WTC11 (cell line): ENCODE measurements at regions not wholly inside any gene's neighbourhood (a gene's known extent, or its start where the extent isn't known, plus 50 kb on each side); places are given as distances from the start of the nearest gene placed in this dataset.

Experiments used
- ATF1 ChIP-seq: sonication (generic); formaldehyde crosslinking; IDR thresholded peaks from 2 replicates; pipeline ENCODE4 v1.8.1; 2023; ENCODE audit warnings: mild to moderate bottlenecking, moderate library complexity, missing genetic modification reagents
- ATF3 ChIP-seq: sonication (generic); formaldehyde crosslinking; conservative IDR thresholded peaks from 2 replicates; pipeline ENCODE4 v1.8.1; 2022; ENCODE audit warnings: mild to moderate bottlenecking, missing genetic modification reagents
- CREM ChIP-seq: sonication (generic); formaldehyde crosslinking; IDR thresholded peaks from 2 replicates; pipeline ENCODE4 v1.8.1; 2022; ENCODE audit warnings: mild to moderate bottlenecking, missing genetic modification reagents, moderate library complexity
- CTCF ChIP-seq: fragments of 200-600 bp; IDR thresholded peaks from 2 replicates; pipeline ENCODE4 v1.8.0; 2022; ENCODE audit warnings: antibody characterized with exemption
- FOXJ3 ChIP-seq: sonication (generic); formaldehyde crosslinking; IDR thresholded peaks from 2 replicates; pipeline ENCODE4 v1.9.0; 2021; ENCODE audit warnings: missing genetic modification reagents, mild to moderate bottlenecking, borderline replicate concordance
- MXD4 ChIP-seq: fragments of 250-450 bp; sonication (Bioruptor Pico); IDR thresholded peaks from 2 replicates; pipeline ENCODE4 v1.8.0; 2021; ENCODE audit warnings: mild to moderate bottlenecking, moderate library complexity, borderline replicate concordance
- NR1H2 ChIP-seq: sonication (generic); formaldehyde crosslinking; IDR thresholded peaks from 2 replicates; pipeline ENCODE4 v1.9.0; 2021; ENCODE audit warnings: mild to moderate bottlenecking, moderate library complexity, missing genetic modification reagents
- NR3C1 ChIP-seq: sonication (generic); formaldehyde crosslinking; conservative IDR thresholded peaks from 2 replicates; pipeline ENCODE4 v1.8.1; 2023; ENCODE audit warnings: low read depth, mild to moderate bottlenecking, missing genetic modification reagents
- TEAD4 ChIP-seq: sonication (generic); formaldehyde crosslinking; IDR thresholded peaks from 2 replicates; pipeline ENCODE4 v1.8.0; 2022; ENCODE audit warnings: mild to moderate bottlenecking, missing genetic modification reagents
- ZNF121 ChIP-seq: sonication (generic); formaldehyde crosslinking; IDR thresholded peaks from 2 replicates; pipeline ENCODE4 v1.8.0; 2023; ENCODE audit warnings: missing genetic modification reagents
- ZNF425 ChIP-seq: fragments of 250-450 bp; sonication (Bioruptor Pico); conservative IDR thresholded peaks from 2 replicates; pipeline ENCODE4 v1.9.0; 2021; ENCODE audit warnings: mild to moderate bottlenecking
- TF ChIP-seq, protein P1 (sequence below): sonication (generic); formaldehyde crosslinking; IDR thresholded peaks from 2 replicates; pipeline ENCODE4 v1.8.0; 2022; ENCODE audit warnings: mild to moderate bottlenecking, missing genetic modification reagents
- TF ChIP-seq, protein P2 (sequence below): sonication (generic); formaldehyde crosslinking; IDR thresholded peaks from 2 replicates; pipeline ENCODE4 v1.8.1; 2022; ENCODE audit warnings: low read depth, mild to moderate bottlenecking, moderate library complexity, missing genetic modification reagents, borderline replicate concordance

GRCh38 chr10:17527514-17528146, 73.2 kb upstream of the ST8SIA6 start:
- TF ChIP-seq, protein P1, sequence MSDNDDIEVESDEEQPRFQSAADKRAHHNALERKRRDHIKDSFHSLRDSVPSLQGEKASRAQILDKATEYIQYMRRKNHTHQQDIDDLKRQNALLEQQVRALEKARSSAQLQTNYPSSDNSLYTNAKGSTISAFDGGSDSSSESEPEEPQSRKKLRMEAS (CRISPR knock-in tag): no peak
- TF ChIP-seq CTCF (no peak), MXD4 (CRISPR knock-in tag) (no peak), ATF3 (no peak), ZNF425 (CRISPR knock-in tag) (no peak), ZNF121 (CRISPR knock-in tag) (no peak), NR1H2 (CRISPR knock-in tag) (no peak), CREM (CRISPR knock-in tag) (no peak), TEAD4 (CRISPR knock-in tag) (no peak), ATF1 (no peak), NR3C1 (CRISPR knock-in tag) (no peak), FOXJ3 (CRISPR knock-in tag) (no peak)
- TF ChIP-seq, protein P2, sequence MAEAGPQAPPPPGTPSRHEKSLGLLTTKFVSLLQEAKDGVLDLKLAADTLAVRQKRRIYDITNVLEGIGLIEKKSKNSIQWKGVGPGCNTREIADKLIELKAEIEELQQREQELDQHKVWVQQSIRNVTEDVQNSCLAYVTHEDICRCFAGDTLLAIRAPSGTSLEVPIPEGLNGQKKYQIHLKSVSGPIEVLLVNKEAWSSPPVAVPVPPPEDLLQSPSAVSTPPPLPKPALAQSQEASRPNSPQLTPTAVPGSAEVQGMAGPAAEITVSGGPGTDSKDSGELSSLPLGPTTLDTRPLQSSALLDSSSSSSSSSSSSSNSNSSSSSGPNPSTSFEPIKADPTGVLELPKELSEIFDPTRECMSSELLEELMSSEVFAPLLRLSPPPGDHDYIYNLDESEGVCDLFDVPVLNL: no peak
